GM23338 (cell line): ENCODE measurements at regions not wholly inside any gene's neighbourhood (a gene's known extent, or its start where the extent isn't known, plus 50 kb on each side); places are given as distances from the start of the nearest gene placed in this dataset.

Experiments
- CREB1 ChIP-seq: fragments of 250-450 bp; sonication (Bioruptor Pico); IDR thresholded peaks from 2 replicates; pipeline ENCODE4 v1.5.0; 2020; ENCODE audit warnings: low read depth, mild to moderate bottlenecking, moderate library complexity
- EZH2 ChIP-seq: fragments of 200-600 bp; sonication (generic); IDR thresholded peaks from one replicate; pipeline ENCODE4 v1.8.0; 2017; ENCODE audit warnings: antibody characterized with exemption, mild to moderate bottlenecking, low read depth; ENCODE audit not compliant: unreplicated experiment
- EZH2phosphoT487 ChIP-seq: fragments of 200-600 bp; sonication (generic); IDR thresholded peaks from one replicate; pipeline ENCODE4 v1.8.1; 2018; ENCODE audit warnings: antibody characterized with exemption; ENCODE audit not compliant: unreplicated experiment
- JUNB ChIP-seq: IDR thresholded peaks from one replicate; pipeline ENCODE4 v1.6.1; 2016; ENCODE audit warnings: antibody characterized with exemption; ENCODE audit not compliant: unreplicated experiment
- POLR2AphosphoS5 ChIP-seq: IDR thresholded peaks from 2 replicates; pipeline ENCODE4 v1.6.1; 2016; ENCODE audit warnings: antibody characterized with exemption, low read depth
- ZNF114 ChIP-seq: fragments of 250-450 bp; sonication (Bioruptor Pico); IDR thresholded peaks from 2 replicates; pipeline ENCODE4 v1.5.0; 2020; ENCODE audit warnings: mild to moderate bottlenecking, moderate library complexity
- TF ChIP-seq, protein P1 (sequence below), 2 experiments: fragments of 200-600 bp in 1 of 2; sonication (generic) in 1 of 2; conservative IDR thresholded peaks; 2 replicates each; pipeline versions ENCODE4 v1.5.1 to v1.6.1; 2016 to 2017; ENCODE audit warnings: antibody characterized with exemption in 2 of 2, low read depth in 2 of 2, mild to moderate bottlenecking in 2 of 2, moderate library complexity in 1 of 2
- TF ChIP-seq, protein P2 (sequence below): IDR thresholded peaks from 2 replicates; pipeline ENCODE4 v1.6.1; 2016; ENCODE audit warnings: antibody characterized with exemption
- TF ChIP-seq, protein P3 (sequence below): IDR thresholded peaks from one replicate; pipeline ENCODE4 v1.6.1; 2018; ENCODE audit warnings: antibody characterized with exemption; ENCODE audit not compliant: unreplicated experiment

DNA sequence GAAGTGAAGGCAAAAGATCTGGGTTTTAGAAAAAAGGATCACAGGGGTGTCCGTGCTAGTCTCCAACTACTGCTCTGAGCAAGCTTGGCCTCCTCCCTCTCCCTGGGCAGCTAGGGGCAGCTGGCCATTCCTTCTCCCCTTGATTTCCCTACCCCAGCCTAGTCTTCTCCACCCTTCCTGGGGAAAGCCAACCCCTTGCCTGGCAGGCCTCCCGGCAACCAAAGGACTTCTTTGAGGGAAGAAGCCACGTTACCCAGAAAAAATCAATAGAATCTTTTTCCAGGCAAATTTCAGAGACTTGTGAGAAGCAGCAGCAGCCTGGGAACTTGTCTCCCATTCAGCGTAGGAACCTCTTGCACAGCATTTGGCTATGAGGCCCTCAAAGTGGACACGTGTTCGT, 91.5 kb downstream of the MIAT start:
- TF ChIP-seq, protein P1, sequence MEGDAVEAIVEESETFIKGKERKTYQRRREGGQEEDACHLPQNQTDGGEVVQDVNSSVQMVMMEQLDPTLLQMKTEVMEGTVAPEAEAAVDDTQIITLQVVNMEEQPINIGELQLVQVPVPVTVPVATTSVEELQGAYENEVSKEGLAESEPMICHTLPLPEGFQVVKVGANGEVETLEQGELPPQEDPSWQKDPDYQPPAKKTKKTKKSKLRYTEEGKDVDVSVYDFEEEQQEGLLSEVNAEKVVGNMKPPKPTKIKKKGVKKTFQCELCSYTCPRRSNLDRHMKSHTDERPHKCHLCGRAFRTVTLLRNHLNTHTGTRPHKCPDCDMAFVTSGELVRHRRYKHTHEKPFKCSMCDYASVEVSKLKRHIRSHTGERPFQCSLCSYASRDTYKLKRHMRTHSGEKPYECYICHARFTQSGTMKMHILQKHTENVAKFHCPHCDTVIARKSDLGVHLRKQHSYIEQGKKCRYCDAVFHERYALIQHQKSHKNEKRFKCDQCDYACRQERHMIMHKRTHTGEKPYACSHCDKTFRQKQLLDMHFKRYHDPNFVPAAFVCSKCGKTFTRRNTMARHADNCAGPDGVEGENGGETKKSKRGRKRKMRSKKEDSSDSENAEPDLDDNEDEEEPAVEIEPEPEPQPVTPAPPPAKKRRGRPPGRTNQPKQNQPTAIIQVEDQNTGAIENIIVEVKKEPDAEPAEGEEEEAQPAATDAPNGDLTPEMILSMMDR (conservative IDR thresholded peaks at IDR 0.05; ENCODE audit: low read depth in 2 of 2) = no peak
- TF ChIP-seq, protein P2, sequence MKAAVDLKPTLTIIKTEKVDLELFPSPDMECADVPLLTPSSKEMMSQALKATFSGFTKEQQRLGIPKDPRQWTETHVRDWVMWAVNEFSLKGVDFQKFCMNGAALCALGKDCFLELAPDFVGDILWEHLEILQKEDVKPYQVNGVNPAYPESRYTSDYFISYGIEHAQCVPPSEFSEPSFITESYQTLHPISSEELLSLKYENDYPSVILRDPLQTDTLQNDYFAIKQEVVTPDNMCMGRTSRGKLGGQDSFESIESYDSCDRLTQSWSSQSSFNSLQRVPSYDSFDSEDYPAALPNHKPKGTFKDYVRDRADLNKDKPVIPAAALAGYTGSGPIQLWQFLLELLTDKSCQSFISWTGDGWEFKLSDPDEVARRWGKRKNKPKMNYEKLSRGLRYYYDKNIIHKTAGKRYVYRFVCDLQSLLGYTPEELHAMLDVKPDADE = no peak
- TF ChIP-seq EZH2 (no peak), POLR2AphosphoS5 (no peak), EZH2phosphoT487 (no peak), CREB1 (CRISPR knock-in tag) (no peak), JUNB (no peak), ZNF114 (CRISPR knock-in tag) (no peak)
- TF ChIP-seq, protein P3, sequence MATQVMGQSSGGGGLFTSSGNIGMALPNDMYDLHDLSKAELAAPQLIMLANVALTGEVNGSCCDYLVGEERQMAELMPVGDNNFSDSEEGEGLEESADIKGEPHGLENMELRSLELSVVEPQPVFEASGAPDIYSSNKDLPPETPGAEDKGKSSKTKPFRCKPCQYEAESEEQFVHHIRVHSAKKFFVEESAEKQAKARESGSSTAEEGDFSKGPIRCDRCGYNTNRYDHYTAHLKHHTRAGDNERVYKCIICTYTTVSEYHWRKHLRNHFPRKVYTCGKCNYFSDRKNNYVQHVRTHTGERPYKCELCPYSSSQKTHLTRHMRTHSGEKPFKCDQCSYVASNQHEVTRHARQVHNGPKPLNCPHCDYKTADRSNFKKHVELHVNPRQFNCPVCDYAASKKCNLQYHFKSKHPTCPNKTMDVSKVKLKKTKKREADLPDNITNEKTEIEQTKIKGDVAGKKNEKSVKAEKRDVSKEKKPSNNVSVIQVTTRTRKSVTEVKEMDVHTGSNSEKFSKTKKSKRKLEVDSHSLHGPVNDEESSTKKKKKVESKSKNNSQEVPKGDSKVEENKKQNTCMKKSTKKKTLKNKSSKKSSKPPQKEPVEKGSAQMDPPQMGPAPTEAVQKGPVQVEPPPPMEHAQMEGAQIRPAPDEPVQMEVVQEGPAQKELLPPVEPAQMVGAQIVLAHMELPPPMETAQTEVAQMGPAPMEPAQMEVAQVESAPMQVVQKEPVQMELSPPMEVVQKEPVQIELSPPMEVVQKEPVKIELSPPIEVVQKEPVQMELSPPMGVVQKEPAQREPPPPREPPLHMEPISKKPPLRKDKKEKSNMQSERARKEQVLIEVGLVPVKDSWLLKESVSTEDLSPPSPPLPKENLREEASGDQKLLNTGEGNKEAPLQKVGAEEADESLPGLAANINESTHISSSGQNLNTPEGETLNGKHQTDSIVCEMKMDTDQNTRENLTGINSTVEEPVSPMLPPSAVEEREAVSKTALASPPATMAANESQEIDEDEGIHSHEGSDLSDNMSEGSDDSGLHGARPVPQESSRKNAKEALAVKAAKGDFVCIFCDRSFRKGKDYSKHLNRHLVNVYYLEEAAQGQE = no peak
